GM19452 (cell line): ENCODE measurements at regions not wholly inside any gene's neighbourhood (a gene's known extent, or its start where the extent isn't known, plus 50 kb on each side); places are given as distances from the start of the nearest gene placed in this dataset.

ENCODE experiments used
- ATAC-seq: cut with Tn5 transposase; IDR thresholded peaks from one replicate; pipeline ENCODE4 v1.9.1; 2021; ENCODE audit not compliant: unreplicated experiment

- ATAC-seq = no peak
These were observed 132.4 kb downstream of the RAB11FIP2 start for GRCh38 chr10:117914334-117914733.

DNA sequence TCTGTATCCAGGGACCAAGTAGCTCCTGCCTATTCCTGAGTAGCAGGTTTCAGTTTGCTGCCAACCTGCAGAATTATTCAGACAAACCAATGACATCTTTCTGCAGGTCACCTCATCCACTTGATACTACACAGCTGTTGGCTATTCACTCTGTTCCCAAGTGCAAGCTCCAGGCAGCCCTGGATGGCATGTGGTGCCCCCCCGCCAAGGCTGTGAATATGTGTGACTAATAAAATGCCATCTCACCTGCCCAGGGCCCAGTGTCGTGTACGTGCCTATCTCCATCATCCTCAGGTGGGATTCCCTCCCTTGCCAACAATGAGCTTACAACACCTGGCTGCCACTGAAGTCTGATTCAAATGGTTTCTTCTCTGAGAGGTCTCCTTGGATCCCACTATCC lies 125.8 kb downstream of the RAB11FIP2 start:
- ATAC-seq = no peak

DNA sequence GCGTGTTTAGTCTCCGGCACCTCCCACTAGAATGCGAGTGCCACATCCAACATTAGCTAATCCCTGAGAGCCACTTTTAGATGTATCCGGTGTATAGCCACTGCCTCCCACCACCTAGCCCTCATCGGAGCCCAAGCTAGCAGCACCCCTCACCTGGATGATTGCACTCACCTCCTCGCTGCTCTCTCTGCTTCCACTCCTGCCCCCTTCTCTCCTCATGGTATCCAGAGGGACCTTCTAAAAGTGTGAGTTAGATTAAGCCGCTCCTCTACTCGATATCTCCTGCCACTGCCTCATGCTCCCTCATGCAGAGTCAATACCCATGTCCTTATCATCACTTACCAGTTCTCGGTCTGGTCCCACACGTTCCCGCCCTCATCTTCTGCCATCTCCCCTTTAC lies 125.3 kb downstream of the RAB11FIP2 start:
- ATAC-seq = no peak

- no peak for ATAC-seq
These were observed 121.9 kb downstream of the RAB11FIP2 start for GRCh38 chr10:117924820-117925219.

GRCh38 chr10:117925369-117925768 lies 121.4 kb downstream of the RAB11FIP2 start:
- ATAC-seq = no peak

- no peak for ATAC-seq
These were observed 120.2 kb downstream of the RAB11FIP2 start for GRCh38 chr10:117926491-117926890.

- ATAC-seq = no peak
These were observed 119.4 kb downstream of the RAB11FIP2 start for GRCh38 chr10:117927332-117927731.

- ATAC-seq = no peak
These were observed 118.9 kb downstream of the RAB11FIP2 start for GRCh38 chr10:117927871-117928270.

DNA sequence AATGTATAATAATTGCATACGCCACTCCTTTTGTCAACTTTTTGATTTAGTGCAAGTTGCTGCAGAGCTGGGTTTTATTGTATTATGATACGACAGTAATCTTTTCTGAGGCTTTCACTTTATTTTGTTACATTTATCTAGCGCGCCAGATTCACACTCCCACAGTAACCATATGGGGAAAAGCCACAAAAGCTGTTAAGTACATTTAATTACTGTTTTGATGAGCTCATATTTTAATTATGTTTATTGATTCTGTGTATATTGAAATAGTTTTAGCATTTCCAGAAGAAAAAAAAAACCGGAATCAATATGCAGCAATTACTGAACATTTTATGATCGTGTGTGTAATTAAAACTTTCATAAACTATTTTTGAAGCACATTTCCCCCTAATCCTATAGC lies 118.5 kb downstream of the RAB11FIP2 start:
- ATAC-seq = no peak

DNA sequence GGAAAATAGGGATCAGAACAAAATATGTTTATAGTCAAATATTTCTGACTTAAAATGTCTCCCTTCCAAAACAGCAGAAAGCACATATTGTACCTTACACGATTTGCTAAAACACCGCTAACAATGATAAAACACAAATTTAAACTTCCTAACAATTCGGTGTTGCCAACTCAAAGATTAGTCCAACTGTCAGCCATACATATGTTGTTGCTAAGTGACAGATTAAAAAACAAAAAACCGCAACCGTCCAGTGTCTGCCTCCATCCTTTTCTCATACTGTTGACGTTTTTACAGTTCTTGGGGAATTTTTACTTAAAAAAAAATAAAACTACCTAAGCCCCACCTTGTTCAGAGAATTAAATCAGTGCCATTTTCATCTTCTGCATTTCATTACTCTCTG lies 118.0 kb downstream of the RAB11FIP2 start:
- ATAC-seq = no peak

- no peak for ATAC-seq
These were observed 117.2 kb downstream of the RAB11FIP2 start for GRCh38 chr10:117929327-117930067.

DNA sequence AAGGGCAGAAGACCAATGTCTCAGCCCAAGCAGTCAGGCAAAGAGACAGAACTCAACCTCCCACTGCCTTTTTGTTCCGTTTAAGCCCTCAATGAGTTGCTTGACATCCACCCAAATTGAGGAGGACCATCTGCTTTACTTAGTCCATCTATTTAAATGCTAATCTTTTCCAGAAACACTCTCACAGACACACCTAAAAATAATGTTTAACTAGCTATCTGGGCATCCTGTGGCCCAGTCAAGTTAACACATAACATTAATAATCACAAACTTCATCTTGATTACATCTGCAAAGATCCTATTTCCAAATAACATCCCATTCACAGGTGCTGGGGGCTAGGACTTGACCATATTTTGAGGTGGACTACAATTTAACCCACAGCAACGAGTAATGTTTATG lies 115.7 kb downstream of the RAB11FIP2 start:
- no peak for ATAC-seq

- no peak for ATAC-seq
These were observed 113.7 kb downstream of the RAB11FIP2 start for GRCh38 chr10:117933036-117933435.

DNA sequence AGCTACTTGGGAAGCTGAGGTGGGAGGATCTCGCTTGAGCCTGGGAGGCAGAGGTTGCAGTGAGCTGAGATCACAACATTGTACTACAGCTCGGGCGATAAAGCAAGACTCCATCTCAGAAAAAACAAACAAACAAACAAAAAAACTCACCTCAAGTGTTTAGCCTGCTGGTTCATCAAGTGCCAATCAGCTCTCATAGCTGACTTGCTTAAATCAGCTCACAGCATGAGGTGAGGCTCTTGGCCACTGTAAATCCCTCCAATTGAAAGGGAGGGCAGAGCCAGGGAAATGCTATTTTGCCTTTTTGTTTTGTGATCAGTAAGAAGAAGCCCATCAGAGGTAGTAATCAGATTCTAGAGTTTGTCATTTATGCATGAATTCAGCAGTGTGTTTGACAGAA lies 112.3 kb downstream of the RAB11FIP2 start:
- ATAC-seq = no peak

- no peak for ATAC-seq
These were observed 110.6 kb downstream of the RAB11FIP2 start for GRCh38 chr10:117936141-117936540.

DNA sequence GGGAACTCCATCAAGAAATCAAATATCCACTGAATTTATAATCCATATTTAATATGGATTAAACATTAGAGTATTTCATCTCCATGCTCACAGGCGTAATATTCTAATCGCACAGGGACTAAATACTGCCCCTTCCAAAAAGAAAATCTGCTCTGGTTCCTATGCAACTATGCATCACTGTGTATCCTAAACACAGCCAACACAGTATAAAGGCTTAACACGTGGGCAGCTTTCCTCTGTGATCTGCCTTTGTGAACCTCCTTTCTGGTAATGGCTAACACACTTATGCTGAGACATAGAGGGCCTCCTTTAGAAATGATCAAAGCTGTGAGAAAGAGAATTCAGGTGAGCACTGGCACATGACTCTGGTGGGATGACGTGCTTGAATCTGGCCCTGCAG lies 110.2 kb downstream of the RAB11FIP2 start:
- no peak for ATAC-seq

- no peak for ATAC-seq
These were observed 109.8 kb downstream of the RAB11FIP2 start for GRCh38 chr10:117936976-117937375.

DNA sequence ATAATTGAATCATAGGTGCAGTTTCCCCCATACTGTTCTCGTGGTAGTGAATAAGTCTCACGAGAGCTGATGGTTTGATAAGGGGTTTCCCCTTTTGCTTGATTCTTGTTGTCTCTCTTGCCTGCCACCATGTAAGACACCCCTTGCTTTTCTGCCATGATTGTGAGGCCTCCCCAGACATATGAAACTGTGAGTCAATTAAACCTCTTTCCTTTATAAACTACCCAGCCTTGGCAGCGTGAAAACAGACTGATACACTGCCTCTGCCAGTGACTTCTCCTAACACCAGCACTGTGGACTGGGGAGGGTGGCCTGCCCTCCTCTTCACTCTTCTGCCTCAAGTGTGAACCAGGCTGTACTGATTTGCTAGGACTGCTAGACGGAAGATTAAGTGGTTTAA lies 108.6 kb downstream of the RAB11FIP2 start:
- no peak for ATAC-seq

GRCh38 chr10:117942226-117942625 lies 104.5 kb downstream of the RAB11FIP2 start:
- no peak for ATAC-seq

DNA sequence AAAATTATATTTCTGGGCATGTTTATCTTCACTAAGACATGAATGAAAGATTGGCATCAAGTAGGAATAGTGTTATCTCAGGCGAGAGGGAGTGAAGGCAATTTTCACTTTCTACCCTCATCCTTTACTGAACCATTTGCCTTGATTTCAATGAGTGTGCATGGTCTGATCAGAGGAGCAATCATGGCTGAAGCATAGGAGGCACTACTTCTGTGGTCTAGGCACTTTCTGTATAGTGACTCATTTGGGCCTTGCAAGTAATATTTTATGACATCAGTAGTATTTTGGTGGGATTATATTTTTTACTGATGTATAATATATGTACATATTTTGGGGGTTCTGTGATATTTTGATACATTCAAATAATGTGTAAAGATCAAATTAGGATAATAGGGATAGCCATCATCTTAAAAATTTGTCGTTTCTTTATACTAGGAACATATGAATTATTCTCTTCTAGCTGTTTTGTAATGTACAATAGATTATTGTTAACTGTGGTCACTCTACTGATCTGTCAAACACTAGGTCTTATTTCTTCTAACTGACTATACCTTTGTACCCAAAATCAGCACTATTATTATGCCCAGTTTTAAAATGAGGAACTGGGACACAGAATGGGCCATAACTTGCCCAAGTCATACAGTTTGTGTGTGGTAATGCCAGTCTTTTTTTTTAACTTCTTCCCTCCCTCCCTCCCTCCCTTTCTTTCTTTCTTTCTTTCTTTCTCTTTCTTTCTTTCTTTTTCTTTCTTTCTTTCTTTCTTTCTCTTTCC lies 101.9 kb downstream of the RAB11FIP2 start:
- no peak for ATAC-seq

- ATAC-seq = no peak
These were observed 101.1 kb downstream of the RAB11FIP2 start for GRCh38 chr10:117945651-117946050.

DNA sequence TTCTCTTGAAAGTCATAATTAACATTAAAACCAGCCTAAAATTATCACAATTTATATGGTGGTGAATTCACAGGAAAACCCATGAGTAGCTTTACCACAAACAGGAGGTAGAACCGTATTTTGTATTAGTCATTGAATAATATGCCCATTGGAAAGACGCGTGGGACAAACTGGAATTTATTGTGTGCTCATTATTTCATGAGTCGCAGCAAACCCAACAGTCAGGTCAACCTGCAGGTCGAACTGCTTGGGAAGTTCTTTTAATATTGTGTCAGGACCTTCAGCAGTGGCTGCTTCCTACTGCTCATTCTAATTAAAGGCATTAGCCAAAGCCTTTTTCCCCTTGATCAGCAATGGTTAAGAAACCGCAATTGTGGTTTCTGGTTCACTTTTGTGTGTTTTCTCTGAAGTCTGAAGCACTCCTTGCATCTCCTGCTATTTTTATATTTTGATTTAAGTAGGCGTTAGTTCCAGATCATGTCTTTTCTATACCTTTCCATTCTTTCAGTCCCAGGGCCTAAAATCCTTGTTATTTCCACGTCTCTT lies 100.1 kb downstream of the RAB11FIP2 start:
- ATAC-seq = no peak
